Loucy (cell line): ENCODE measurements at regions not wholly inside any gene's neighbourhood (a gene's known extent, or its start where the extent isn't known, plus 50 kb on each side); places are given as distances from the start of the nearest gene placed in this dataset.

ENCODE experiments used
- H2AFZ ChIP-seq: fragments of 200-600 bp; sonication (generic); 2 replicates; pipeline ENCODE4 v1.6.0; 2016; ENCODE audit warnings: antibody characterized with exemption, mild to moderate bottlenecking, low read length, moderate library complexity
- H3F3A ChIP-seq: fragments of 200-600 bp; 2 replicates; pipeline ENCODE4 v1.6.0; 2016; ENCODE audit warnings: antibody characterized with exemption, low read depth, mild to moderate bottlenecking
- H3K27me3 ChIP-seq: fragments of 200-600 bp; sonication (generic); 2 replicates; pipeline ENCODE4 v1.6.1; 2014; ENCODE audit warnings: low read length, mild to moderate bottlenecking; ENCODE audit not compliant: insufficient read depth, poor library complexity, severe bottlenecking
- H3K36me3 ChIP-seq: fragments of 200-600 bp; sonication (generic); 2 replicates; pipeline ENCODE4 v1.6.1; 2016; ENCODE audit warnings: low read length; ENCODE audit not compliant: insufficient read depth
- H3K4me1 ChIP-seq: fragments of 200-600 bp; sonication (generic); 2 replicates; pipeline ENCODE4 v1.5.1; 2014; ENCODE audit warnings: low read length, mild to moderate bottlenecking; ENCODE audit not compliant: insufficient read depth, poor library complexity, severe bottlenecking
- H3K4me2 ChIP-seq: fragments of 200-600 bp; sonication (generic); 2 replicates; pipeline ENCODE4 v1.6.0; 2014; ENCODE audit warnings: antibody characterized with exemption, low read length, low read depth, mild to moderate bottlenecking; ENCODE audit not compliant: poor library complexity, severe bottlenecking
- H3K4me3 ChIP-seq: fragments of 200-600 bp; sonication (generic); 2 replicates; pipeline ENCODE4 v1.5.1; 2014; ENCODE audit warnings: low read length, mild to moderate bottlenecking, mixed read lengths; ENCODE audit not compliant: poor library complexity, severe bottlenecking
- H3K79me2 ChIP-seq: fragments of 200-600 bp; sonication (generic); 2 replicates; pipeline ENCODE4 v1.6.1; 2014; ENCODE audit warnings: low read length; ENCODE audit not compliant: insufficient read depth
- H3K9ac ChIP-seq: fragments of 200-600 bp; sonication (generic); 2 replicates; pipeline ENCODE4 v1.6.0; 2014; ENCODE audit warnings: mild to moderate bottlenecking, low read depth, low read length, moderate library complexity; ENCODE audit not compliant: poor library complexity, severe bottlenecking
- H3K9me2 ChIP-seq: fragments of 200-600 bp; sonication (generic); replicated peaks from 2 replicates; pipeline ENCODE4 v1.6.1; 2016; ENCODE audit warnings: low read depth, low read length, mixed read lengths
- H3K9me3 ChIP-seq: fragments of 200-600 bp; sonication (generic); 2 replicates; pipeline ENCODE4 v1.6.1; 2014; ENCODE audit warnings: mild to moderate bottlenecking, antibody characterized with exemption, low read length, low read depth; ENCODE audit not compliant: insufficient read depth
- H4K20me1 ChIP-seq: fragments of 200-600 bp; sonication (generic); 2 replicates; pipeline ENCODE4 v1.6.0; 2014; ENCODE audit warnings: antibody characterized with exemption, low read length, mild to moderate bottlenecking; ENCODE audit not compliant: insufficient read depth, poor library complexity, severe bottlenecking
- EZH2phosphoT487 ChIP-seq: fragments of 200-600 bp; IDR thresholded peaks from 2 replicates; pipeline ENCODE4 v1.6.1; 2018; ENCODE audit warnings: antibody characterized with exemption, mild to moderate bottlenecking, moderate library complexity, borderline replicate concordance
- TF ChIP-seq, protein P1 (sequence below): fragments of 200-600 bp; sonication (generic); conservative IDR thresholded peaks from 2 replicates; pipeline ENCODE4 v1.5.1; 2014; ENCODE audit warnings: mild to moderate bottlenecking, antibody characterized with exemption, low read length

DNA sequence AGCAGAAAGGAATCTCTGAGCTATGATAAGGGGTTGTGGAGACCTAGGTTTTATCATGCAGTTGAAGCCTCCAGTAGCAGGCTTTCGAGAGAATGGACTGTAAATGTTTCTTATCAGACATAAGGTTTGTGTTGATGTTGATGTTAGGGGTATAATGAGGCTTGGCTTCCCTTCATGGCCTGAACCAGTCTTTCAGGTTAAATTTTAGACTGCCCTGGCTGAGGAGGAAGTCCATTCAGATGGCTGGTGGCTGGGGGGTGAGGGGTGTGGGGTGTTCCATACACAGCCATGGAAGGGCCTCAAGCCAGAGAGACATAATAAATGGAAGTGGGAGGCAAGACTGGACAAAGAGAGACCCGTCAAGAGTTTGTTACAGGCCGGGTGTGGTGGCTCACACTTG, 65.1 kb downstream of the IRF2BPL start:
- Histone ChIP-seq H3K9ac (no peak overlapping the region), H3K36me3 (no peaks in the 10 kb centered on the region), H3K9me2 (no peaks in the 10 kb centered on the region), H3K27me3 (no peaks in the 10 kb centered on the region), H2AFZ (no peak overlapping the region), H3K4me3 (no peak overlapping the region), H3K9me3 (no peaks in the 10 kb centered on the region), H3F3A (no peaks in the 10 kb centered on the region), H3K4me1 (peaks cover 31% of the 10 kb centered on the region), H3K4me2 (no peak overlapping the region), H3K79me2 (no peaks in the 10 kb centered on the region), H4K20me1 (no peaks in the 10 kb centered on the region)
- no peak for TF ChIP-seq EZH2phosphoT487
- TF ChIP-seq, protein P1, sequence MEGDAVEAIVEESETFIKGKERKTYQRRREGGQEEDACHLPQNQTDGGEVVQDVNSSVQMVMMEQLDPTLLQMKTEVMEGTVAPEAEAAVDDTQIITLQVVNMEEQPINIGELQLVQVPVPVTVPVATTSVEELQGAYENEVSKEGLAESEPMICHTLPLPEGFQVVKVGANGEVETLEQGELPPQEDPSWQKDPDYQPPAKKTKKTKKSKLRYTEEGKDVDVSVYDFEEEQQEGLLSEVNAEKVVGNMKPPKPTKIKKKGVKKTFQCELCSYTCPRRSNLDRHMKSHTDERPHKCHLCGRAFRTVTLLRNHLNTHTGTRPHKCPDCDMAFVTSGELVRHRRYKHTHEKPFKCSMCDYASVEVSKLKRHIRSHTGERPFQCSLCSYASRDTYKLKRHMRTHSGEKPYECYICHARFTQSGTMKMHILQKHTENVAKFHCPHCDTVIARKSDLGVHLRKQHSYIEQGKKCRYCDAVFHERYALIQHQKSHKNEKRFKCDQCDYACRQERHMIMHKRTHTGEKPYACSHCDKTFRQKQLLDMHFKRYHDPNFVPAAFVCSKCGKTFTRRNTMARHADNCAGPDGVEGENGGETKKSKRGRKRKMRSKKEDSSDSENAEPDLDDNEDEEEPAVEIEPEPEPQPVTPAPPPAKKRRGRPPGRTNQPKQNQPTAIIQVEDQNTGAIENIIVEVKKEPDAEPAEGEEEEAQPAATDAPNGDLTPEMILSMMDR: no peak

DNA sequence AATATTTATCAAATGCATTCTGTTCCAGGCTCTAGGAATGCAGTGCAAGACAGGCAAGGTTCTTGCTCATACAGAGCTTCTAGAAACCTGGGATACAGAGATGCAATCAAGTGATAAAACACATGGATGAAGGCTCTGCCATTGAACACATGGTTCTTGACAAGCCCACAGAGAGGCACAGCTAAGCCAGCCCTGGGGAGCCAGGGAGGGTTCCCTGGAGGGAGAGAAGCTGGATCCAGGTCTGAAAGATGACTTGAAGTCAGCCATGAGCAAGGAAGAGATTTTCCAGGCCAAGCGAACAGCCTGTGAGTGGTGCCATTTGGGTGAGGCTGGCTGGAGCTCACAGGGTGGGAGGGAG, 66.2 kb downstream of the IRF2BPL start:
- peak overlapping the region; percentile 71 for H3K4me3 ChIP-seq
- H4K20me1 ChIP-seq: no peaks in the 10 kb centered on the region
- H3K4me1 ChIP-seq: peaks cover 37% of the 10 kb centered on the region
- no peak overlapping the region for H2AFZ ChIP-seq
- H3K79me2 ChIP-seq: no peaks in the 10 kb centered on the region
- peak overlapping the region; percentile 63 for H3K9ac ChIP-seq
- no peaks in the 10 kb centered on the region for H3K9me3 ChIP-seq
- no peaks in the 10 kb centered on the region for H3K36me3 ChIP-seq
- no peak for TF ChIP-seq EZH2phosphoT487
- TF ChIP-seq, protein P1: no peak
- no peaks in the 10 kb centered on the region for H3K9me2 ChIP-seq
- peak overlapping the region; percentile 86 for H3K4me2 ChIP-seq
- no peaks in the 10 kb centered on the region for H3K27me3 ChIP-seq
- H3F3A ChIP-seq: no peaks in the 10 kb centered on the region

DNA sequence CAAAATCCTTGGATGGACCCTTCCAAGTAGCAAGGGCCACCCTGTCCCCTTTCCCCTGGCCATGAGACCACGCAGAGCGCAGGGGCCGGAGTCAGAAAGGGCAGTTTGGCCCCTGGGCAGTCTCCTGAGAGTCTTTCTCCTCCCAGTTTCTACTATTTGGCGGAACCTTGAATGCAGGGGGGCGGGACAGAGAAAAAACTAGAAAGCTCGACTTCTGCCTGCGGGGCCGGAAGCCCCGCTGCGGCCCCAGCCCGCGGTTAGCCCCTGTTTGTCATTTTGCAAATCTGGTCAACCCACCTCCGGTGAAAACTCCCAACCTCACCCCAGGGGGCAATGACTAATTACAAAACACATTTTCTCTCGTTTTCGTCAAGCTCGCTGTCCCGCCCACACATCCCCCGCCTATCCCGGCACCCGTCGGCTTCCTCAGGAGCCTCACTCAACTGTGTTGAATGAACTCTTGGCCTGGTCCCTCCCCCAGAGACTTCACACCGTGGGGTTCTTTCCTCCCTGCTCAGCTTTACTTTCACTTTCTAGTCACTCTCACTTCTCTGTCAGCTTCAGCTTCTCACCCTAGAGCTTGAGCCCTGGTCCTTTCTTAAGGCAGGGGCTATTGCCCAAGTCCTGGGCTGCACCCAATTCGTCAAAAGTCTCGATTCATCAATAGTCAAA, 66.7 kb downstream of the IRF2BPL start:
- Histone ChIP-seq H3K4me2 (peak overlapping the region; percentile 86), H3K27me3 (no peaks in the 10 kb centered on the region), H3K36me3 (no peaks in the 10 kb centered on the region), H4K20me1 (no peaks in the 10 kb centered on the region), H3F3A (no peaks in the 10 kb centered on the region), H3K9me2 (no peaks in the 10 kb centered on the region), H3K9ac (peak overlapping the region; percentile 63), H3K4me1 (peaks cover 42% of the 10 kb centered on the region), H3K9me3 (no peaks in the 10 kb centered on the region), H3K4me3 (peak overlapping the region; percentile 71), H2AFZ (peak overlapping the region; percentile 21), H3K79me2 (no peaks in the 10 kb centered on the region)
- TF ChIP-seq, protein P1: no peak
- TF ChIP-seq EZH2phosphoT487: no peak
